ENCODE measurements at regions not wholly inside any gene's neighbourhood (a gene's known extent, or its start where the extent isn't known, plus 50 kb on each side); places are given as distances from the start of the nearest gene placed in this dataset.
"Not testable (repeated sequence)": the region's sequence is repeated elsewhere in the genome, so short reads cannot be mapped to it uniquely, and the experiment has no call there.

DNA sequence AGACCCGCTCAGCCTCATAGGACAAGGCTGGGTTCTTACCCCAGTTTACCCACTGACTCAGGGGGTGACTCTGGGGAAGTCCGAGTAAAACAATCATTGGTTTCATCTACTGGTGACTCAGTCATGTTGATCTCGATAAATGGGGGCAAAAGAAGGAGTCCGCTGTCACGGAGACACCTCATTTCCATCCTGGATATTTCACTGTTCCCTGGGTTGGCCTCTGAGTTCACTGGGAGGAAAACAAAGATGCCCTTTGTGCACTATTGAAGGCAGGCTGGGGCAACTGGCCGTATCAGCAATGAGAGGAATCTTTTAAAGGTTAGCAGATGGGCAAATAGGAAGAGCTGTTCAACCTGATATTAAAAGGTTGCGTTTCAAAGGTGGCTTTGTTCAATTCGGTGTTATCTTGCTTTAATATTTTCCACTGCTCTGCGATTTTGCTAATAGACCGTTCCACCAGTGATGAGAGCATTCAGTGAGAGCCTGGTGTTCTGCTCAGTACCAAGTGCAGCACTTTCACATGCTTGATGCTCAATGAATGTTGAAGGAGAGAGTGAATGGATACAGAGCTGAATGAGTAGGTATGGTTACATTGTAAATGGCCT, 110.2 kb upstream of the EGFLAM start:
- DNase-seq (ENCODE audit: low spot score) = no peak

DNA sequence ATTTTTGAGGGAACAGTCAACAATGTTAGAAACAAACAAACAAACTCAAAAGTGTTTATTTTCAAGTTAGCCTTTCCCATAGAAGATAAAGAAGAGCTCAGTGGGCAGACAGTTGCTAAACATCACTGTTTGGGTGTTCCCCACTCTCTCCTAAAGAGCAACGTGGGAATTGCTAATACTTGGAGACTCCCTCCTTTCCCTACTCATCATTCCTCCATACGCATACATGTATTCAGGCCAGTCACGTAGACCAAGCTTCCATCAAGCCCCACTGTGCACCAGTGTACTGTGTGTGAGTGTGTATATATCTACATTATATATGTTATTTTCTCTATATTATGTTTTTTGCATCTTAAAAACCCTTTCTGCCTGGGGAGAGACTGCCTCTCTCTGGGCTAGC, 115.0 kb upstream of the EGFLAM start:
- DNase-seq (ENCODE audit: low spot score) = no peak

DNA sequence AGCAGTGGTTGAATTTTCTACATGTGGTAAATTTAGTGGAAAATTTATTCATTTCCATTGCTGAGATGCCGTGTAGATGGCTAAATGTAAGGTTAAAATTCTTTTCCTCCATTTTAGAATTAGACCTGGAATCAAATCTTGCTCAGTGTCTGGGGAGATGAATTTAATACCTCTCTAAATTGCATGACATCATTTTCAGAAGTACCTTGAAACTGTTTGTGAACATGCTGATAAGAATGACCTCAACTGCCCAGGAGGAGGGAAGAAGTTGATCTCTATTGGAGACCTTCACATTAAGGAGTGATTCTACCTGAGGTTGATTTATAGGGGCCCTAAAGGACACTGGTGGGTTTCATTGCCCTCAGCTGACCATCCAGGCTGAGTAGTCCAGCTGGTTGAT, 116.7 kb upstream of the EGFLAM start:
- no peak for DNase-seq (ENCODE audit: low spot score)

DNA sequence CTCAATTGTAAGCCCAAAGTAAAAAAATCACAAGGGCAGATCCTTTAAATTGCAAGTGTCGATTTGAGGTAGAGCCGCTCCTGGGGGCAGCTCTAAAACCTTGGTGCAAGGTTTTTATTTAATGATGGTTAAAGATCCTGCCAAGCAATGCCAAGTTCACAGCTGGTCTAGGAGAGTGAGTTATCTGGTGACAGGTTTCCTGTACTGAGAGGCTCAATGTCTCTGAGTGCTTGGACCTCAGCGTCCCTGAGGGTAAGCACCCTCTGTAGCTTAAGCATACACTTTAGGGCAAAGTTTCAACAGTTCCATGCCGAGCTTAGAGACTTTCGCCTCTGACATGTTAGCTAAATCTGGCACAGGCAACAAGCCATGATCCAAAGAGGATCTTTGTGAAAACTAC, 119.8 kb upstream of the EGFLAM start:
- no peak for DNase-seq (ENCODE audit: low spot score)

DNA sequence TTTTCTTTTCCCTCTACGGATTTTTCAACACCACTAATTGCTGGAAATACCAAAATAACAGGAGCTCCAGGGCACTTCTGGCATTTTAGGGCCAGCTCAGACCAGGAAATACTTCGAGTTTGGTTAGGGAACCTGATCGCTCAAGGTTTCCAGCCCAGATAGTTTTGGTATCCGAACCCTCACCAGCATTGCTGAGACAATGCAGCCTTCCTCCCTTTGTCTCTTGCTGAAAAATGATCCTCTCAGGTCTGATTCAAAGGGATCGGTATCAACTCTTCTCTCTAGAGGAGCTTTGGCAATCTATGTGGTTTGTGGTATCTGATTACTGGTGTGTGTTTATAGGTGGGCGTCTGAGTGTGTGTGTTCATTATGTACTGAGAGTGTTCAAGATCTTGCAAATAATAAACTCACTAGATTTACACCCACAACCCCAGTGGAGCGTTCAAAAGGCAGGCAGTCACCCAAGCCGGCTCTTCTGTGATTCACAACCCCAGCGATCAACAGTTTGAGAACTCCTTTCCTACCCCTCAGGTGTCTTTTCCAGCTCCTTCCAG, 122.8 kb upstream of the EGFLAM start:
- DNase-seq (ENCODE audit: low spot score) = no peak

DNA sequence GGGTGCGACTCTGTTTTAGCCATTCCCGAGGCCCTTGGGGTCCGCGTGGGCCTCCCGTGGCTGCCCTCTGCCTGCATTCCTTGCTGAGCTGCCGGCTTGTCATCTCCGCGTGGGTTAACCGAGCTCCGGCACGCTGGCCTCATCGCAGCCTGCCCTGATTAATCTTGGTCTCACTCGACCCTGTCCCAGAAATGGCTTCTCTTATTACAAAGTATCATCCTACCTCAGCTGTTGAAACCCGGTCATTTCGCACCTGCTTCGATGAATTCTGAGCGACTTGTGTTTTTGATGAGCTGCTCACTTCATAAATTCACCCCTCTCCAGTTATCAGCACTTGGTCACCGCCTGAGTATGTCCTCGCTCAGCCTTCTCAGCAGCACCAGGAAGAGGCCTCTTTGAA, 123.5 kb upstream of the EGFLAM start:
- DNase-seq (ENCODE audit: low spot score) = no peak

DNA sequence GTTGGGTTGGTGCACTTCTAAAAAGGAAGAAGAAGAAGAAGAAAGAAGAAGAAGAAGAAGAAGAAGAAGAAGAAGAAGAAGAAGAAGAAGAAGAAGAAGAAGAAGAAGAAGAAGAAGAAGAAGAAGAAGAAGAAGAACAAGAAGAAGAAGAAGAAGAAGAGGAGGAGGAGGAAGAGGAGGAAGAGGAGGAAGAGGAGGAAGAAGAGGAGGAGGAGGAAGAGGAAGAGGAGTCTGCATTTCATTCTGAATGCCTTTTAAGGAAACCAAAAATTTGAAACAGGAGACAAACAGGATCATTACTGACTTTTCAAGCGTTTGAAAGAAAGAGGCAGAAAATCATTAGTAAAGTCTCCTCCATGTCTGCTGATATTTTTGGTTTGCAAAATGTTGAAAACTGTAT, 124.1 kb upstream of the EGFLAM start:
- DNase-seq (ENCODE audit: low spot score) = not testable (repeated sequence)

DNA sequence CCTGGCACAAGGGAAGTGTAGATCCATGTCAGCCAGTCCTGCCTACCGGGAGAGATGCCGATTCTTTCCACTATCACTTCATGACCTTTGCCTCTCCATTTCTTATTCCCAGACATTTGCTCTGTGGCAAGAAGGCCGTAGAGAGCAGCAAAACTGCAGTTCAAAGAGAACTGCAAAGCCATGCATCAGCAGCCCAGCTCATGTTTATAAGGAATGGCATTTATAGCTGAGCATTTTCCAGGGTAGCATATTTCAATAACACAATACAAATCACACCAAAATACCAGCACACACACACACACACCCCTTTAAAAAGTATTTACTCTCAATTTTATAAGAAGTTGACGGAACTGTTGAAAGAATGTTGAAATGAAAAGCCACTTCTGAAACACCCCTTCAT, 126.7 kb upstream of the EGFLAM start:
- DNase-seq (ENCODE audit: low spot score) = no peak

DNA sequence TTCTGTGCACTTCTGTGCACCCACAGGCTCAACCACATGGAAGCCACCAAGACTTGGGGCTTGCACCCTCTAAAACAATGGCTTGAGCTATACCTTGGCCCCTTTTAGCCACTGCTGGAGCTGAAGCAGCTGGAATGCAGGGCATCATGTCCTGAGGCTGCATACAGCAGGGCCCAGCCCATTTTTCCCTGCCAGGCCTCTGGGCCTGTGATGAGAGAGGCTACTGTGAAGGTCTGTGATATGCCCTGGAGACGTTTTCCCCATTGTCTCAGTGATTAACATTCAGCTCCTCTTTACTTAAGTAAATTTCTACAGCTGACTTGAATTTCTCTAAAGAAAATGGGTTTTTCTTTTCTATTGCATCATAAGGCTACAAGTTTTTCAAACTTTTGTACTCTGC, 134.0 kb upstream of the EGFLAM start:
- no peak for DNase-seq (ENCODE audit: low spot score)

DNA sequence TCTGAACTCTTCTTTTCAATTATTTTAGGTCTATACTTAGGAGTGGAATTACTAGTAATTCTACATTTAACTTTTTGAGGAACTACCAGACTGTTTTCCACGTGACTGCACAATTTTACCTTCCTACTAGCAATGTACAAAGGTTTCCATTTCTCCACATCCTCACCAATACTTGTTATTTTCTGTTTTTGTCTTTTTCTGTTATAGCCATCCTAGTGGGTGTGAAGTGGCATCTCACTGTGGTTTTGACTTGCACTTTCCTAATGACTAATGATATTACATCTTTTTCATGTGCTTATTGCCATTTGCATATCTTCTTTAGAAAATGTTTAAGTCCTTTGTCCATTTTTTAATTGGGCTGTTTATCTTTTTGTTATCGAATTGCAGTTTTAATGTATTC, 136.9 kb upstream of the EGFLAM start:
- DNase-seq (ENCODE audit: low spot score) = no peak

DNA sequence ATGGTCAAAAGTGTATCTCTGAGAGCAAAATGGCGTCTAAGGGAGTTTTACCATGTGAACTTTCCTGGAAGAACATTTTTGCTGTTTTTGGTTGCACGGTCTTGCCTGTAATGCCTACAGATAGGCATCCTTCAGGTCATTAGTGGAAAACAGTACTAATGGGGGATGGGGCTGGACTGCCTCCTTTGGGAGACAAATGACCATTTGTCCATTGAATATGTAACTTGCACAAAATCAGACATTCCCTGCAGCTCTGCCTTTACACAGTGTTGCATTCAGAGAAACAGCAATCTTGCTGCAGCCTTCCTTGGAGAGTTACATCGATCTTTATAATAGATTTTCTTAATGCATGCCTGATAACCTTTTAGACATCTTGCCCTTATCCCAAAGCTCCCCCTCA, 138.5 kb upstream of the EGFLAM start:
- no peak for DNase-seq (ENCODE audit: low spot score)

DNA sequence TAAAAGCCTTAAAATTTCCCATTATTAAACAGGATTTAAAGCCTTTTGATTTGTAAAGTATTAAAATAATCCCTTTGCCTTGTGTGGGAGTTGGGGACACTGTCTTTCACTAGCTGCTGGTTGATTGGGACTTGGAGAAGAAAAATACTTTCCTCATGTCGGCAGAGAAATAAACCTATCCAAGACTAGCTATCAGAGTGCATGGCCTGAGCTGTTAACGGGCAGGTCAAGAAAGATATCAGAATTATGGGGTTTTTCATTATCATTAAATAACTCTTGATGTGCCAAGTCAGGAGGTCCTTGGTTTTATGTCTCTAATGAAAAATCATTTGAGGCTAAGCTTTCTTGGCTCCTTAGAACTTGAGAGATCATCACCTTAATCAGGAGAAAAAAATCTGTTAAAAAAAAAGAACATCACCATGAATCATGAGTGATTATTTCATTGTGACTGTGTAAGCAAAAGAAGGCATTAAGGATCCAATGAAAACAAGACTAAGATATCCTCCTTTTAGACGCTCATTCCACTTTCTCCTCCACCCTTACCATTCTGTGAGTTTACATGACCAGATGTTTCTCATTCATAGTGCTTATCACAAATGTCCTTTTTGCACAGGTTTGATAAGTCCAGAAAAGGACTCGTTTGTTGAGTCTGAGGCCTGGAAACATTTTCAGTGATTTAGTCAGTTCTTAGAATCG, 140.4 kb upstream of the EGFLAM start:
- DNase-seq (ENCODE audit: low spot score) = no peak

DNA sequence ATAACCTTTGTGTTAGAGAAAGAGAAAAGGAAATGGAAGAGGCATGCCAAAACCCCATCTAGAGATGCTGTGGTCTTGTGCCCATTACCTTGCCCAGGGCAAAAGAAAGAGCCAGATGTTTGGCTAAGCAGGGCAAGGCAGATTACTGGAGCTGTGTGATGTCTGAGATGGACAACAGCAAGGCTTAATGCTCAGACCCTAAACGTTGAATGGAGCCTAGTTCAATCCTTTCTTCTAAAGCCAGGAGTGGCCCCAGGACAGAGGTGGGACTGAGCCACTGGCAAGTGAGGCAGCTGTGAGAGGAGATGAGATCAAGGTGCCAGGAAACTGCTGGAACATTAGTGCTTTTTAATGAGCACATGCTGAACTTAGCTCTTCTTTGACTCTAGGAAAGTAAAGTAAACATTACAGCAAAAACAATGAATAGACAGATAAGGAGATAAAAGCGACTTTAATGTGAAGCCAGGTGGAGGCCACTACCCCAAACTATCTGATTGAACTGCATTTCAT, 143.0 kb upstream of the EGFLAM start:
- DNase-seq (ENCODE audit: low spot score) = no peak

DNA sequence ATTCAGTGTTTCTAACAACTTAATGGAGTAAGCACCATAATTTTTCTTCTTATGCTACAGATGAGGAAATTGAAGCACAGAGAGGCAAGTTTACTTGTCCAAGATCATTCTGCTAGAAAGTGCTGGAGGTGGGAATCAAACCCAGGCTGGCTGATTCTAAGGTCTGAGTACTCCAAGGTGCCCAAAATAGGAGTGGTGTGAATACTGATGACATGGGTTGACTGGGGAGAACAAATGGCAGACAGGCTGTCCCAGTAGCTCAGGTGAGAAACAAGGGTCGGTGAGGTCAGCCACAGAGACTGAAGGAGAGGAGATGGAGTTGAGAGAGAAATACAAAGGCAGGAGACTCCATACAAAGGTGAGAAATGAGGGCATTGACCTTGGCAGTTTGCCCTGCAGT, 144.5 kb upstream of the EGFLAM start:
- no peak for DNase-seq (ENCODE audit: low spot score)

DNA sequence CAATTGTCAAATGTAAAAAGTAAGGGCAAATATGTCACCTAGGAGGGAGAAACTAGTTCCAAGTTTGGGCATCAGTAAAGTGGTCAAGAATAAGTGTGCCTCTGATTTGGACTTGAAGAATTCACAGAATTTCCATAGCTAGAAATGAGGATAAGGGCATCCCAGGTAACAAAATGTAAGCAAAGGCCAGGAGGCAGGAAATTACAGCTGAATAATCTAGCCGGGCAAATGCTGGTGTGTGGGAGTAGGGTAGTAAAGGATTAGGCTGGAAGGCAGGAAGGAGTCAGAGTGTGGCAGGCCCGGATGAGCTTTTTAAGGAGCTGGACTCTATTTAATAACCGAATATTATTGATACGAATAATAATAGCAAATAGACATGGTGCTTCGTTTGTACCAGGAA, 144.9 kb upstream of the EGFLAM start:
- DNase-seq (ENCODE audit: low spot score) = no peak

DNA sequence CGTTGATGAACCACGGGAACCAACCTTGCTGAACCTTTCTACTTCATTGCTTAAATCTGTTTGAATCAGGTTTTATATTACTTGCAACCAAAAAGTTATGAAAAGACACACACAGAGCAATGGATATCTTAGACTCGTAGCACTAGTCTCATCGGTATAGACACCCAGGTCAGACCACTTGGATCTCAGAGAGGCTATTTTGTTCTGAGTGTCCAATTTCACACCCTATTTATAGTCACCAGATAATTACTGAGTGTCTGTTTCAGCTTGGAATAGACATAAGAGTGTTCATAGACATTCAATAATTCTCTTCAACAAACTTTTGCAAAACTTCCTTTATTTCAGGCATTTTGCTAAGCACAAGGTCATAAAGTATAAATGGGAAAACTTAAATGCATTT, 145.4 kb upstream of the EGFLAM start:
- no peak for DNase-seq (ENCODE audit: low spot score)

DNA sequence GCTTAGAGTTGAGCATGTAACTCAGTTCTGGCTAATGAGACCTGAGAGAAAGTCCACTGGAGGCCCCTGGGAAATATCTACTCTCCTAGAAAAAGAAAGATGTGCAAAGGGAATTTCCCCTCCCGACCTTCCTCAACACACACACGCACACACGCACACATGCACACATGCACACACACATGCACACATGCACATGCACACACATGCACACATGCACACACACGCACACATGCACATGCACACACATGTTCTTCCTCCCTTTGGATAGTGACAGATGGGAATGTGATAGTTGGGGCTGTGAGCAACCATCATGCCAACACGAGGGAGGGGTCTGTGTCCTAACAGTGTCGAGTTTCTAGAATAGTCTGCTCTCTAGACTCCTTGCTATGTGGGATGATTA, 148.2 kb upstream of the EGFLAM start:
- no peak for DNase-seq (ENCODE audit: low spot score)

DNA sequence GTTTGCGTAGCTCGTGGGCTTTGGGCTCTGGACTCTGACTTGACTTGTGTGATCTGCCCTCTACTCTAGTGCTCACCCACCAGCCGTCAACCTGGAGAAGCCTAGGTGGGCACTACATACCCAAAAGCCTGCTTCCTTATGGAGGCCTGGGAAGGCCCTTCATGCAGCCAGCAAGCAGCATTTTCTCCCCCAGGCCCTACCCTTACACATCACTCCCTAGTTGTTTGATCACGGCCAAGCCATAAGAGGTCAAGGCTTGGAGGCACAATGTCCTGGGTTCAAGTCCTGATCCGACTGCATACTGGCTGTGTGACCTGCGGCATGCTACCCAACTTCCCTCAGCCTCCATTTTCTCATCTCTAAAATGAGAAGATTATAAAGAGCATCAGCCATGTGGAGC, 151.3 kb upstream of the EGFLAM start:
- no peak for DNase-seq (ENCODE audit: low spot score)

DNA sequence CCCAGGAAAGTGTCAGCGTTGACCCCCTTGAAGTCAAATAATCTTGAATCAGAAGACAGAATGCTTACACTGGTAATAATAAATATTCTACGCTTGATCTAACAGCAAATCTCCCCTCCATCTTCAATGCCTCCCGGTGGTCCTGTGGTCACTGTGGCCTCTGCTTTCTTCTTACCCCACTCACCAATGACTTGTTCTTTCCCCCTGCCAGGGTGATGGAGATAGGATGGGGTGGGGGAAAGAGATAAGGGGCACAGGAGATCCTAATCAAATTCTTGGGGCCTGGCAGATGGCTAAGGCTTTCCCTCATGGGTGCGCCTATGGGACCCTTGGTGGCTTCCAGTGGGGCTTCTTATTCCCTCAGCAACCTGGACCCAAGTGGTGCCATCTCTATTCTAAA, 152.6 kb upstream of the EGFLAM start:
- no peak for DNase-seq (ENCODE audit: low spot score)

DNA sequence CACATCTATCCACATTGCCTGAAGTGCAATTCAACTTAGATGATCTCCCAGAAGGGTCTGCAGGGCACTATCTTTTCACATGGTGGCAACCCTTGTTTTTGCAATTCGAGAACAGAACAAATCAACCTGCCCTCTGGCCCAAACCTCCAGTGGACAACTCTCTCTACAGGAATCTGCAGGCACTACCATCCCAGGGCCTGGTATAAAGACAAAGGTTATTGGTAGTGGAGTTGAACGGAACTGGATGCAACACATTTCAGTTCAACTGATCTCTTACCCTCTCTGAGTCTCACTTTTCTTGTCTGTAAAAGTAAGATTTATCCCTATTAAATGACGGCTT, 153.2 kb upstream of the EGFLAM start:
- no peak for DNase-seq (ENCODE audit: low spot score)

DNA sequence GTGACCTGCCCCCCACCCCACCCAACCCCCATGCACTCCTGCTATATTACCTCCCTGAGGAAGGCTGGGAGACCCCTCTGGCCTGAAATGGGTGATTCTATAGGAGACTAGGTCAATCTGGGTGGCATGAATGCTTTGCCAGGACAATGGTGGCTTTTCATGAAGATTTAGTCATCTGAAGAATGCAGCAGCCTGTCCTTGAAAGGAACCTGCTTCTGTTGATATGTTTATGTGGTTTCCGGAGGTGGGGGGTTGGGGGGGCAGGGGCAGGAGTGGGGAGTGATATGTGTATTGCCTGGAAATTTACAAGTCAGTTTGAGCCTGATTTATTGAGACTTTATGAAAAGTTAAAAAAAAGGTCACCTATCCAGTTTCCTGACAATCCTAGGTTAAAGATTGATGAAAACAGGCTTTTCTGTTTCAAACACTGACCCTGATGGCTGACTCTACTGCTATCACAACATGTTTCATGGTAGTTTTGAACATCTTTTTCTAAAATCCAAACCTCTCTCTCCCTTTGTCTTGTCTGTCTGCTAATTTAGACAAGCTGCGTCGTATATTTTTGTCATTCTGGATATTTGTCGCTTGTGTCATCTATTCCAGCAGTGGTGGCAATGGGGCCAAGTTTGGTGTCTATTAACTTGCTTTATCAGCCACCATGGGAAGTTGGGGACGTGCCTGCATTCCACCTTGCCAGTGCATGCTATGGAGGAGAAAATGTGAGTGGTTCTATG, 153.7 kb upstream of the EGFLAM start:
- no peak for DNase-seq (ENCODE audit: low spot score)

DNA sequence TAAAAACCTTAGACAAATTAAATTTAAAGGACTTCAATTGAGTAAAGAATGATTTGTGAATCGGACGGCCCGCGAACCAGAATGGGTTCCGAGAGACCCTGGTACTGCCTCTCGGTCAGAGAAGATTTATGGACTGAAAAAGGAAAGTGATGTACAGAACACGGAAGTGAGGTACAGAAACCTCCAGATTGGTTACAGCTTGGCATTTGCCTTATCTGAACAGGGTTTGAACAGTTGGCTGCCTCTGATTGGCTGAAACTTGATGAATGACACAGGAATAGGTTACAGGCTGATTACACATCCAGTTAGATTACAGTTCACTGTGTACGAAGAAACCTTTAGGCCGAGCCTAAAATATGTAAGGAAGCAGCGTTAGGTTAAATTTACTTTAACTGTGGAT, 156.5 kb upstream of the EGFLAM start:
- DNase-seq (ENCODE audit: low spot score) = no peak

All from CD4-positive, alpha-beta T cell treated with Interleukin-6 at 100 ng/mL for 8 hours (primary cell).